IMR-90 (cell line): ENCODE measurements at regions not wholly inside any gene's neighbourhood (a gene's known extent, or its start where the extent isn't known, plus 50 kb on each side); places are given as distances from the start of the nearest gene placed in this dataset.

ENCODE experiments used
- ATAC-seq: fragments of 200-7000 bp; cut with Tn5 transposase; 2 replicates; pipeline ENCODE4 v1.9.1; 2020; ENCODE audit warnings: low read depth, mild to moderate bottlenecking, moderate library complexity
- BruUV-seq: library from RNA; stranded (reverse); fragments of 400-500 nt; replicated peaks from 2 replicates; lab custom pipeline; 2021; lab: Mats Ljungman, UMichigan
- CTCF ChIA-PET: fragments of 300-600 bp; formaldehyde crosslinking; extraction: SDS; loops from one replicate; lab custom pipeline; 2021; ENCODE audit warnings: antibody characterized with exemption; lab: Yijun Ruan, JAX
- POLR2A ChIA-PET: fragments of 300-600 bp; sonication (Branson Sonifier 250); formaldehyde crosslinking; loops from one replicate; lab custom pipeline; 2022; ENCODE audit warnings: antibody characterized with exemption; ENCODE audit not compliant: unreplicated experiment; lab: Charles Lee
- DNase-seq: peaks from one replicate; pipeline ENCODE4 v3.0.0; 2013
- H2AFZ ChIP-seq: replicated peaks from 2 replicates; pipeline ENCODE3; 2013; ENCODE audit warnings: low read length, mild to moderate bottlenecking; ENCODE audit not compliant: poor library complexity
- H2AK5ac ChIP-seq: 2 replicates; pipeline ENCODE4 v1.6.1; 2013; ENCODE audit warnings: low read depth, low read length, inconsistent platforms
- H2AK9ac ChIP-seq: replicated peaks from 2 replicates; pipeline ENCODE3; 2013; ENCODE audit warnings: mild to moderate bottlenecking, low read depth, low read length, moderate library complexity; ENCODE audit not compliant: poor library complexity
- H2BK120ac ChIP-seq: 2 replicates; pipeline ENCODE4 v1.6.1; 2013; ENCODE audit warnings: low read depth, low read length, inconsistent platforms
- H2BK15ac ChIP-seq: 3 replicates; pipeline ENCODE4 v1.6.1; 2013; ENCODE audit warnings: low read depth, low read length, inconsistent platforms
- H2BK20ac ChIP-seq: 2 replicates; pipeline ENCODE4 v1.6.1; 2013; ENCODE audit warnings: low read depth, mild to moderate bottlenecking, inconsistent platforms, low read length, moderate library complexity
- H2BK5ac ChIP-seq: 2 replicates; pipeline ENCODE4 v1.6.1; 2013; ENCODE audit warnings: mild to moderate bottlenecking, low read depth, low read length, inconsistent platforms; ENCODE audit not compliant: poor library complexity, severe bottlenecking
- H3K14ac ChIP-seq: replicated peaks from 2 replicates; pipeline ENCODE4 v1.6.1; 2013; ENCODE audit warnings: low read depth, low read length, inconsistent platforms
- H3K18ac ChIP-seq: 2 replicates; pipeline ENCODE4 v1.6.1; 2013; ENCODE audit warnings: low read depth, low read length, control low read depth
- H3K23ac ChIP-seq: 2 replicates; pipeline ENCODE4 v1.6.1; 2013; ENCODE audit warnings: low read depth, low read length, inconsistent platforms
- H3K27ac ChIP-seq: 2 replicates; pipeline ENCODE4 v1.5.1; 2013; ENCODE audit warnings: mild to moderate bottlenecking, control low read depth, low read length; ENCODE audit not compliant: insufficient read depth
- H3K27me3 ChIP-seq: 2 replicates; pipeline ENCODE4 v1.6.1; 2013; ENCODE audit warnings: low read length; ENCODE audit not compliant: control insufficient read depth, insufficient read depth
- H3K36me3 ChIP-seq: 2 replicates; pipeline ENCODE4 v1.6.1; 2013; ENCODE audit warnings: low read length, mixed read lengths; ENCODE audit not compliant: control insufficient read depth, insufficient read depth
- H3K4ac ChIP-seq: 2 replicates; pipeline ENCODE4 v1.6.1; 2013; ENCODE audit warnings: low read depth, low read length, inconsistent platforms
- H3K4me1 ChIP-seq: 2 replicates; pipeline ENCODE4 v1.6.1; 2013; ENCODE audit warnings: low read length, mixed read lengths; ENCODE audit not compliant: control insufficient read depth, insufficient read depth
- H3K4me2 ChIP-seq: 2 replicates; pipeline ENCODE4 v1.6.1; 2013; ENCODE audit warnings: low read depth, mild to moderate bottlenecking, control low read depth, low read length, moderate library complexity
- H3K4me3 ChIP-seq: 2 replicates; pipeline ENCODE4 v1.5.1; 2013; ENCODE audit warnings: low read depth, mild to moderate bottlenecking, control low read depth, low read length, moderate library complexity; ENCODE audit not compliant: insufficient read depth
- H3K56ac ChIP-seq: 2 replicates; pipeline ENCODE4 v1.6.1; 2013; ENCODE audit warnings: low read length, inconsistent platforms; ENCODE audit not compliant: insufficient read depth; ENCODE audit errors: extremely low read depth
- H3K79me1 ChIP-seq, 2 experiments: 2 replicates each; pipeline ENCODE4 v1.6.1; 2013; ENCODE audit warnings: low read length in 2 of 2, inconsistent platforms in 1 of 2, low read depth in 1 of 2
- H3K9ac ChIP-seq: 2 replicates; pipeline ENCODE4 v1.6.1; 2013; ENCODE audit warnings: low read depth, low read length, control low read depth
- H3K9me1 ChIP-seq: 2 replicates; pipeline ENCODE4 v1.6.1; 2013; ENCODE audit warnings: low read length, inconsistent platforms; ENCODE audit not compliant: insufficient read depth
- H3K9me3 ChIP-seq: 2 replicates; pipeline ENCODE4 v1.6.1; 2013; ENCODE audit warnings: low read length; ENCODE audit not compliant: control insufficient read depth, insufficient read depth
- H4K20me1 ChIP-seq: 2 replicates; pipeline ENCODE4 v1.6.1; 2013; ENCODE audit warnings: low read length, inconsistent platforms; ENCODE audit not compliant: insufficient read depth
- H4K5ac ChIP-seq: 2 replicates; pipeline ENCODE4 v1.6.1; 2013; ENCODE audit warnings: mild to moderate bottlenecking, low read depth, low read length, control low read depth
- H4K8ac ChIP-seq, 2 experiments: 2 replicates each; pipeline ENCODE4 v1.6.1; 2013; ENCODE audit warnings: low read depth in 2 of 2, low read length in 2 of 2, control low read depth in 1 of 2, inconsistent platforms in 1 of 2
- H4K91ac ChIP-seq: 2 replicates; pipeline ENCODE4 v1.6.1; 2013; ENCODE audit warnings: low read depth, low read length, inconsistent platforms; ENCODE audit not compliant: insufficient read depth
- WGBS, 2 experiments: methylation state at CpG; one replicate each; pipeline versions ENCODE4 v1.1.5 to v1.1.7; 2013; ENCODE audit warnings: missing lambda C conversion rate in 2 of 2; ENCODE audit not compliant: insufficient read length in 1 of 2; ENCODE audit errors: extremely low coverage in 2 of 2; 5-methylcytosine and 5-hydroxymethylcytosine counted together
- dilution Hi-C: fragments of 300-500 bp; cut with HindIII; formaldehyde crosslinking; loops from one replicate; pipeline ENCODE4 v1.14.3; 2018; ENCODE audit warnings: low sequenced_read_pairs; ENCODE audit not compliant: unreplicated experiment
- in situ Hi-C: fragments of 300-500 bp; cut with MboI; formaldehyde crosslinking; loops from 3 replicates; pipeline ENCODE4 v1.14.3; 2019; ENCODE audit warnings: low sequenced_read_pairs, inconsistent platforms, mixed read lengths
- intact Hi-C: fragments of 100-400 bp; cut with micrococcal nuclease; formaldehyde crosslinking; loops from 2 replicates; pipeline ENCODE4 v1.10.0; 2022
- TF ChIP-seq, protein P1 (sequence below): fragments of 150-350 bp; IDR thresholded peaks from 2 replicates; pipeline ENCODE4 v1.6.1; 2016; ENCODE audit warnings: low read depth, mild to moderate bottlenecking, low read length, moderate library complexity, borderline replicate concordance
- TF ChIP-seq, protein P2 (sequence below): fragments of 150-350 bp; IDR thresholded peaks from 2 replicates; pipeline ENCODE4 v1.6.1; 2017; ENCODE audit warnings: mild to moderate bottlenecking, antibody characterized with exemption, low read length, low read depth

GRCh38 chr2:106277426-106277825 is 83.3 kb upstream of the UXS1 start:
- H2BK120ac ChIP-seq, result no peak overlapping the region
- H4K5ac ChIP-seq, result no peak overlapping the region
- H2BK20ac ChIP-seq, result no peak overlapping the region
- H3K4me3 ChIP-seq, result no peak overlapping the region
- H2BK15ac ChIP-seq, result no peak overlapping the region
- H2AK9ac ChIP-seq, result no peak overlapping the region
- H3K4me2 ChIP-seq, result no peak overlapping the region
- no peak overlapping the region for H3K27ac ChIP-seq
- H3K14ac ChIP-seq, result no peak overlapping the region
- H3K9ac ChIP-seq, result no peak overlapping the region
- H3K4me1 ChIP-seq, result no peaks in the 10 kb centered on the region
- in situ Hi-C loops (no loop called here), dilution Hi-C loops (no loop called here), intact Hi-C loops (no loop called here)
- H3K27me3 ChIP-seq, result no peaks in the 10 kb centered on the region; the same call in 1 of the 2 replicates
- H2BK5ac ChIP-seq, result no peak overlapping the region
- 88% methylated on average over 1 of the region's 4 CpGs; no CpG with 5 or more reads in 1 of the 2 experiments for WGBS, 2 experiments
- no peak for DNase-seq
- no peaks in the 10 kb centered on the region for H3K9me1 ChIP-seq
- no peak overlapping the region for H3K23ac ChIP-seq
- H3K79me1 ChIP-seq, result no peaks in the 10 kb centered on the region
- H2AFZ ChIP-seq, result no peak overlapping the region
- ATAC-seq, result no peak
- BruUV-seq, result no TSS peak
- no peak overlapping the region for H3K4ac ChIP-seq
- CTCF ChIA-PET, result no interaction called here
- H3K9me3 ChIP-seq, result no peaks in the 10 kb centered on the region
- no peak overlapping the region for H4K91ac ChIP-seq
- no peak overlapping the region for H4K8ac ChIP-seq
- H4K20me1 ChIP-seq, result no peaks in the 10 kb centered on the region
- H3K36me3 ChIP-seq, result no peaks in the 10 kb centered on the region
- H2AK5ac ChIP-seq, result no peak overlapping the region
- H3K56ac ChIP-seq, result no peak overlapping the region
- POLR2A ChIA-PET, result no interaction called here
- TF ChIP-seq, protein P1, sequence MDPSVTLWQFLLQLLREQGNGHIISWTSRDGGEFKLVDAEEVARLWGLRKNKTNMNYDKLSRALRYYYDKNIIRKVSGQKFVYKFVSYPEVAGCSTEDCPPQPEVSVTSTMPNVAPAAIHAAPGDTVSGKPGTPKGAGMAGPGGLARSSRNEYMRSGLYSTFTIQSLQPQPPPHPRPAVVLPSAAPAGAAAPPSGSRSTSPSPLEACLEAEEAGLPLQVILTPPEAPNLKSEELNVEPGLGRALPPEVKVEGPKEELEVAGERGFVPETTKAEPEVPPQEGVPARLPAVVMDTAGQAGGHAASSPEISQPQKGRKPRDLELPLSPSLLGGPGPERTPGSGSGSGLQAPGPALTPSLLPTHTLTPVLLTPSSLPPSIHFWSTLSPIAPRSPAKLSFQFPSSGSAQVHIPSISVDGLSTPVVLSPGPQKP, result no peak
- TF ChIP-seq, protein P2, sequence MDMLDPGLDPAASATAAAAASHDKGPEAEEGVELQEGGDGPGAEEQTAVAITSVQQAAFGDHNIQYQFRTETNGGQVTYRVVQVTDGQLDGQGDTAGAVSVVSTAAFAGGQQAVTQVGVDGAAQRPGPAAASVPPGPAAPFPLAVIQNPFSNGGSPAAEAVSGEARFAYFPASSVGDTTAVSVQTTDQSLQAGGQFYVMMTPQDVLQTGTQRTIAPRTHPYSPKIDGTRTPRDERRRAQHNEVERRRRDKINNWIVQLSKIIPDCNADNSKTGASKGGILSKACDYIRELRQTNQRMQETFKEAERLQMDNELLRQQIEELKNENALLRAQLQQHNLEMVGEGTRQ, result no peak
- H3K18ac ChIP-seq, result no peak overlapping the region
